Activated CD8-positive, alpha-beta T cell treated with anti-CD3 and anti-CD28 coated beads, Interleukin-2, amount 10 ng/mL, durations not matched to agents 7 days and 5 days (primary cell): ENCODE measurements at regions not wholly inside any gene's neighbourhood (a gene's known extent, or its start where the extent isn't known, plus 50 kb on each side); places are given as distances from the start of the nearest gene placed in this dataset.

Experiments used
- ATAC-seq: fragments of 150-1000 bp; cut with Tn5 transposase; one replicate; pipeline ENCODE4 v1.10.0; 2021; ENCODE audit warnings: moderate library complexity
- CTCF ChIA-PET: fragments of 350-600 bp; sonication (Branson Sonifier 250); formaldehyde crosslinking; loops from one replicate; lab custom pipeline; 2021; ENCODE audit warnings: antibody characterized with exemption; lab: Charles Lee
- POLR2A ChIA-PET: fragments of 350-600 bp; sonication (Branson Sonifier 250); formaldehyde crosslinking; loops from one replicate; lab custom pipeline; 2021; ENCODE audit warnings: antibody characterized with exemption; lab: Charles Lee
- DNase-seq: peaks from one replicate; pipeline ENCODE4 v3.0.0-alpha.2; 2020
- H3K27ac Mint-ChIP-seq: one replicate; pipeline ENCODE4 v1.8.0; 2021; ENCODE audit warnings: mild to moderate bottlenecking, mixed read lengths
- H3K27me3 Mint-ChIP-seq: one replicate; pipeline ENCODE4 v1.8.0; 2021; ENCODE audit warnings: low read depth, mixed read lengths
- H3K36me3 Mint-ChIP-seq: one replicate; pipeline ENCODE4 v1.8.0; 2021; ENCODE audit warnings: low read depth, mixed read lengths
- H3K4me1 Mint-ChIP-seq: one replicate; pipeline ENCODE4 v1.8.0; 2021; ENCODE audit warnings: low read depth, mixed read lengths
- H3K4me3 Mint-ChIP-seq: one replicate; pipeline ENCODE4 v1.8.0; 2021; ENCODE audit warnings: mild to moderate bottlenecking, mixed read lengths
- H3K9me3 Mint-ChIP-seq: one replicate; pipeline ENCODE4 v1.8.0; 2022; ENCODE audit warnings: mixed read lengths; ENCODE audit not compliant: insufficient read depth

DNA sequence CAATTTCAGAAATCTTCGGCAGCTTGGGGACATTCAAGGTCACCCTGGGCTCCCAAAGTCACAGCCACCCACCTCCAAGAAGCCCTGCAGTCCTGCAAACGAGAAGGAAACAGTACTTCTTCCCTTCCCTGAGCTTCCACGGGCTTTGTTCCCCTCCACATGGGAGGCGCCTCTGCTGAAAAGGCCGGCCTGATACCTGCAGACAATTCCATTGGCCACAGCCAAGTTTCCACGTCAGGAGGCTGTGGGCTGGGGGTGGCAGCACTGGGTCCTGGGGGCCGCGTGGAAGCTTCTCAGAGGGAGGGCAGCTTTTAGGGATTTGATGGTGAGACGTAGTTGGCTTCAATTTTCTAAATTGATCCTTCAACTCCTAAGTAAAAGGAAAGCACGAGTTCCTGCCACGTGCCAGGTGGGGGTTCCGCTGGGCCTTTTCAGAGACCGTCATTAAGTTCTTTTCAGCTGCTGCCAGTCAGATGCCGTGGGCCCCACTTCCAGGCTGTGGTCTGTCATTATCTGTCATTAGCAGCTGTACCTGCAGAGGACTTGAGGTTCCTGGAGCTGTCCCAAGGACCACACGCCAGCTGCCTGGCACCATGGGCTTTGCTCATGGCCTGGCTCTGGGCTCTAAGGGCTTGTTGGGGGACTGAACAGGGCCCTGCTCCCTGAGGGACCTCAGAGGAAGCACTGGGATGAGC, 98.7 kb downstream of the CRYAA start:
- CTCF ChIA-PET = no interaction called here
- Mint-ChIP-seq H3K4me3 (no peak overlapping the region), H3K27me3 (peaks cover 3% of the 10 kb centered on the region), H3K36me3 (no peaks in the 10 kb centered on the region), H3K9me3 (no peaks in the 10 kb centered on the region), H3K27ac (no peak overlapping the region), H3K4me1 (no peaks in the 10 kb centered on the region)
- no peak for ATAC-seq
- POLR2A ChIA-PET = no interaction called here
- DNase-seq = no peak

DNA sequence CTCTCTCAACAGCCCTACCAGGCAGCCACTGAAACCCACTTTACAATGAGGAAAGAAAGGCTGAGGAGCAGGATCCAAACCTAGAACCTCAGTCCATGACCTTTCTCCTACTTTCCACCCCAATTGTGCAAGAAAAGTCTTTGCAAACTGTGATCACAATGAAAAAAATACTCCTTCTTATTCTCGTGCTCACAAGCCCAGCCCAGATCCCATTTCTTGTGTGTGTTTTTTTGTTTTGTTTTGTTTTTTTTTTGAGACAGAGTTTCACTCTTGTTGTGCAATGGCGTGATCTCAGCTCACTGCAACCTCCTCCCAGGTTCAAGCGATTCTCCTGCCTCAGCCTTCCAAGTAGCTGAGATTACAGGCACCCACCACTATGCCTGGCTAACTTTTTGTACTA, 97.7 kb downstream of the CRYAA start:
- H3K4me3 Mint-ChIP-seq = no peak overlapping the region
- ATAC-seq (no peak), DNase-seq (no peak)
- no peaks in the 10 kb centered on the region for H3K4me1 Mint-ChIP-seq
- POLR2A ChIA-PET = no interaction called here
- H3K27me3 Mint-ChIP-seq = peaks cover 3% of the 10 kb centered on the region
- H3K27ac Mint-ChIP-seq = no peak overlapping the region
- no peaks in the 10 kb centered on the region for H3K9me3 Mint-ChIP-seq
- CTCF ChIA-PET = no interaction called here
- no peaks in the 10 kb centered on the region for H3K36me3 Mint-ChIP-seq

DNA sequence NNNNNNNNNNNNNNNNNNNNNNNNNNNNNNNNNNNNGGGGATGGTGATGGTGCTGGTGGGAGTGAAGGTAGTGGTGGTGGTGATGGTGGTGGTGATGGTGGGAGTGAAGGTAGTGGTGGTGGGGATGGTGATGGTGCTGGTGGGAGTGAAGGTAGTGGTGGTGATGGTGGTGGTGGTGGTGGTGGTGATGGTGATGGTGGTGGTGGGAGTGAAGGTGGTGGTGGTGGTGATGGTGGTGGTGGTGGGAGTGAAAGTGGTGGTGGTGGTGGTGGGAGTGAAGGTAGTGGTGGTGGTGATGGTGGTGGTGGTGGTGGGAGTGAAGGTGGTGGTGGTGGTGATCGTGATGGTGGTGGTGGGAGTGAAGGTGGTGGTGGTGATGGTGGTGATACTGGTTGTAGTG, 93.6 kb downstream of the CRYAA start:
- Mint-ChIP-seq H3K36me3 (no peaks in the 10 kb centered on the region), H3K27ac (no peak overlapping the region), H3K4me3 (no peak overlapping the region), H3K4me1 (no peaks in the 10 kb centered on the region), H3K9me3 (no peaks in the 10 kb centered on the region), H3K27me3 (peaks cover 3% of the 10 kb centered on the region)
- CTCF ChIA-PET = no interaction called here
- POLR2A ChIA-PET = no interaction called here
- peak; percentile 55 for ATAC-seq
- DNase-seq = peak; percentile 24
